Stimulated activated effector memory CD8-positive, alpha-beta T cell treated with anti-CD3 and anti-CD28 coated beads, Interleukin-12 subunit alpha, Interleukin-12 subunit beta, amount 100 ng/mL, for 72 hours (primary cell): ENCODE measurements at regions not wholly inside any gene's neighbourhood (a gene's known extent, or its start where the extent isn't known, plus 50 kb on each side); places are given as distances from the start of the nearest gene placed in this dataset.
A peak's percentile ranks its signal among the peaks of the same experiment; 100 is the strongest.
"Not testable (repeated sequence)": the region's sequence is repeated elsewhere in the genome, so short reads cannot be mapped to it uniquely, and the experiment has no call there.

Experiments
- ATAC-seq: fragments of 150-1000 bp; cut with Tn5 transposase; 2 replicates; pipeline ENCODE4 v1.10.0; 2021
- DNase-seq, 2 donors: peaks; one replicate each; pipeline ENCODE4 v3.0.0; 2021 to 2022; ENCODE audit warnings: low spot score in 2 of 2
- H3K27ac Mint-ChIP-seq: one replicate; pipeline ENCODE4 v1.8.0; 2022; ENCODE audit warnings: mild to moderate bottlenecking, mixed read lengths
- H3K36me3 Mint-ChIP-seq: one replicate; pipeline ENCODE4 v1.8.0; 2022; ENCODE audit warnings: mild to moderate bottlenecking, mixed read lengths
- H3K4me1 Mint-ChIP-seq: one replicate; pipeline ENCODE4 v1.8.0; 2022; ENCODE audit warnings: mixed read lengths
- H3K4me3 Mint-ChIP-seq: one replicate; pipeline ENCODE4 v1.8.0; 2022; ENCODE audit warnings: mild to moderate bottlenecking, mixed read lengths
- H3K9me3 Mint-ChIP-seq: one replicate; pipeline ENCODE4 v1.8.0; 2022; ENCODE audit warnings: mixed read lengths

DNA sequence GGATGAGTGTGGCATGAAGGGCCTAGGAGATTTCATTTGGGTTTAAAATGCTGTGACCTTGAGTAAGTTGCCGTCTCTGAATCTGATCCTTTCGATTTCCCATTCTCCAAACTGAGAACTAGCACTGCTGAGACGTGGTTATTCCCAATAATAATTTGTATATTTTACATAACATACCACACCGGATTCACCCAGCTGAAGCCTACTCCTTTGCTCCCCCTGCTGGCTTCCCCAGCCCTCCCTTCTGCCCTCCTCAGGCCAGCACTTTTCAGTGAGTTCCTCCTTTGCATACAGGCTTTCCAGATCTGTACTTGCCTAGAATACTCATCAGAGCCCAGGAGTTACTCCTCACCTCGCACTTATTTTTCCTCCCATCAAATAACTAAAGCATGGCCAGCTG lies 255.1 kb downstream of the OR4F29 start:
- H3K4me1 Mint-ChIP-seq, DNase-seq, H3K27ac Mint-ChIP-seq, H3K4me3 Mint-ChIP-seq, H3K36me3 Mint-ChIP-seq, H3K9me3 Mint-ChIP-seq, ATAC-seq: not testable (repeated sequence)

DNA sequence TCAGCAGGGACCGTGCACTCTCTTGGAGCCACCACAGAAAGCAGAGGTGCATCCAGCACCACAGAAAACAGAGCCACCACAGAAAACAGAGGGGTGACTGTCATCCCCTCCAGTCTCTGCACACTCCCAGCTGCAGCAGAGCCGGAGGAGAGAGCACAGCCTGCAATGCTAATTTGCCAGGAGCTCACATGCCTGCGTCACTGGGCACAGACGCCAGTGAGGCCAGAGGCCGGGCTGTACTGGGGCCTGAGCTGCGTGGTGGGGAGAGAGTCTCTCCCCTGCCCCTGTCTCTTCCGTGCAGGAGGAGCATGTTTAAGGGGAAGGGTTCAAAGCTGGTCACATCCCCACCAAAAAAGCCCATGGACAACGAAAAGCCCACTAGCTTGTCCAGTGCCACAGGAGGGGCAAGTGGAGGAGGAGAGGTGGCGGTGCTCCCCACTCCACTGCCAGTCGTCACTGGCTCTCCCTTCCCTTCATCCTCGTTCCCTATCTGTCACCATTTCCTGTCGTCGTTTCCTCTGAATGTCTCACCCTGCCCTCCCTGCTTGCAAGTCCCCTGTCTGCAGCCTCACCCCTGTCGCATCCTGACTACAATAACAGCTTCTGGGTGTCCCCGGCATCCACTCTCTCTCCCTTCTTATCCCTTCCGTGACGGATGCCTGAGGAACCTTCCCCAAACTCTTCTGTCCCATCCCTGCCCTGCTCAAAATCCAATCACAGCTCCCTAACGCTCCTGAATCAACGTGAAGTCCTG lies 260.0 kb downstream of the OR4F29 start:
- peak in 1 of 2 donors; percentile 44 for DNase-seq
- not testable (repeated sequence) for H3K4me3 Mint-ChIP-seq, ATAC-seq, H3K36me3 Mint-ChIP-seq, H3K4me1 Mint-ChIP-seq, H3K9me3 Mint-ChIP-seq
- peak overlapping the region; percentile 81 for H3K27ac Mint-ChIP-seq

- peak overlapping the region; percentile 81 for H3K27ac Mint-ChIP-seq
- not testable (repeated sequence) for H3K36me3 Mint-ChIP-seq, H3K4me3 Mint-ChIP-seq, H3K4me1 Mint-ChIP-seq, H3K9me3 Mint-ChIP-seq, ATAC-seq
- peak in 1 of 2 donors; percentile 29 for DNase-seq
Observed at GRCh38 chr1:190678-191077, 260.8 kb downstream of the OR4F29 start.

DNA sequence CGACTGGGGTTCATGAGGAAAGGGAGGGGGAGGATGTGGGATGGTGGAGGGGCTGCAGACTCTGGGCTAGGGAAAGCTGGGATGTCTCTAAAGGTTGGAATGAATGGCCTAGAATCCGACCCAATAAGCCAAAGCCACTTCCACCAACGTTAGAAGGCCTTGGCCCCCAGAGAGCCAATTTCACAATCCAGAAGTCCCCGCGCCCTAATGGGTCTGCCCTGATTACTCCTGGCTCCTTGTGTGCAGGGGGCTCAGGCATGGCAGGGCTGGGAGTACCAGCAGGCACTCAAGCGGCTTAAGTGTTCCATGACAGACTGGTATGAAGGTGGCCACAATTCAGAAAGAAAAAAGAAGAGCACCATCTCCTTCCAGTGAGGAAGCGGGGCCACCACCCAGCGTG lies 261.6 kb downstream of the OR4F29 start:
- DNase-seq, ATAC-seq, H3K36me3 Mint-ChIP-seq, H3K4me3 Mint-ChIP-seq, H3K9me3 Mint-ChIP-seq, H3K27ac Mint-ChIP-seq, H3K4me1 Mint-ChIP-seq: not testable (repeated sequence)

DNA sequence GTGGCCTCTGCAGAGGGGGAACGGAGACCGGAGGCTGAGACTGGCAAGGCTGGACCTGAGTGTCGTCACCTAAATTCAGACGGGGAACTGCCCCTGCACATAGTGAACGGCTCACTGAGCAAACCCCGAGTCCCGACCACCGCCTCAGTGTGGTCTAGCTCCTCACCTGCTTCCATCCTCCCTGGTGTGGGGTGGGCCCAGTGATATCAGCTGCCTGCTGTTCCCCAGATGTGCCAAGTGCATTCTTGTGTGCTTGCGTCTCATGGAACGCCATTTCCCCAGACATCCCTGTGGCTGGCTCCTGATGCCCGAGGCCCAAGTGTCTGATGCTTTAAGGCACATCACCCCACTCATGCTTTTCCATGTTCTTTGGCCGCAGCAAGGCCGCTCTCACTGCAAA lies 262.2 kb downstream of the OR4F29 start:
- H3K9me3 Mint-ChIP-seq, DNase-seq, H3K4me3 Mint-ChIP-seq, H3K4me1 Mint-ChIP-seq, H3K36me3 Mint-ChIP-seq, ATAC-seq, H3K27ac Mint-ChIP-seq: not testable (repeated sequence)

GRCh38 chr1:187298-187697 lies 264.2 kb downstream of the OR4F29 start:
- H3K36me3 Mint-ChIP-seq, H3K9me3 Mint-ChIP-seq, H3K4me3 Mint-ChIP-seq, H3K4me1 Mint-ChIP-seq, H3K27ac Mint-ChIP-seq, DNase-seq, ATAC-seq: not testable (repeated sequence)

GRCh38 chr1:186691-187131 lies 264.8 kb downstream of the OR4F29 start:
- peak in 1 of 2 donors; percentile 40 for DNase-seq
- H3K9me3 Mint-ChIP-seq, H3K4me3 Mint-ChIP-seq, H3K36me3 Mint-ChIP-seq, H3K27ac Mint-ChIP-seq, ATAC-seq, H3K4me1 Mint-ChIP-seq: not testable (repeated sequence)

DNA sequence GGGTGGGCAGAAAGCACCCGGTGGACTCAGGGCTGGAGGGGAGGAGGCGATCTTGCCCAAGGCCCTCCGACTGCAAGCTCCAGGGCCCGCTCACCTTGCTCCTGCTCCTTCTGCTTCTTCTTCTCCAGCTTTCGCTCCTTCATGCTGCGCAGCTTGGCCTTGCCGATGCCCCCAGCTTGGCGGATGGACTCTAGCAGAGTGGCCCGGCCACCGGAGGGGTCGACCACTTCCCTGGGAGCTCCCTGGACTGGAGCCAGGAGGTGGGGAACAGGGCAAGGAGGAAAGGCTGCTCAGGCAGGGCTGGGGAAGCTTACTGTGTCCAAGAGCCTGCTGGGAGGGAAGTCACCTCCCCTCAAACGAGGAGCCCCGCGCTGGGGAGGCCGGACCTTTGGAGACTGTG lies 265.3 kb downstream of the OR4F29 start:
- H3K36me3 Mint-ChIP-seq, H3K9me3 Mint-ChIP-seq: not testable (repeated sequence)
- peak in 1 of 2 donors; percentile 32 for DNase-seq

GRCh38 chr1:185526-185925 lies 266.0 kb downstream of the OR4F29 start:
- not testable (repeated sequence) for H3K4me1 Mint-ChIP-seq, DNase-seq, ATAC-seq, H3K9me3 Mint-ChIP-seq, H3K36me3 Mint-ChIP-seq, H3K27ac Mint-ChIP-seq, H3K4me3 Mint-ChIP-seq

More for the DNA sequence above, 265.3 kb downstream of the OR4F29 start:
- H3K4me3 Mint-ChIP-seq, H3K4me1 Mint-ChIP-seq, ATAC-seq, H3K27ac Mint-ChIP-seq: not testable (repeated sequence)

GRCh38 chr1:184336-184686 lies 267.2 kb downstream of the OR4F29 start:
- H3K4me1 Mint-ChIP-seq, ATAC-seq, H3K9me3 Mint-ChIP-seq, H3K27ac Mint-ChIP-seq, H3K36me3 Mint-ChIP-seq, H3K4me3 Mint-ChIP-seq: not testable (repeated sequence)
- peak in 1 of 2 donors; percentile 50 for DNase-seq

- not testable (repeated sequence) for H3K9me3 Mint-ChIP-seq, H3K36me3 Mint-ChIP-seq, H3K27ac Mint-ChIP-seq, H3K4me1 Mint-ChIP-seq, H3K4me3 Mint-ChIP-seq, ATAC-seq
- DNase-seq = peak in 1 of 2 donors; percentile 50
Observed at GRCh38 chr1:183620-184335, 267.7 kb downstream of the OR4F29 start.

GRCh38 chr1:183081-183480 lies 268.4 kb downstream of the OR4F29 start:
- not testable (repeated sequence) for H3K27ac Mint-ChIP-seq, H3K9me3 Mint-ChIP-seq, H3K4me1 Mint-ChIP-seq, ATAC-seq, H3K36me3 Mint-ChIP-seq, H3K4me3 Mint-ChIP-seq
- DNase-seq = peak in 1 of 2 donors; percentile 48

DNA sequence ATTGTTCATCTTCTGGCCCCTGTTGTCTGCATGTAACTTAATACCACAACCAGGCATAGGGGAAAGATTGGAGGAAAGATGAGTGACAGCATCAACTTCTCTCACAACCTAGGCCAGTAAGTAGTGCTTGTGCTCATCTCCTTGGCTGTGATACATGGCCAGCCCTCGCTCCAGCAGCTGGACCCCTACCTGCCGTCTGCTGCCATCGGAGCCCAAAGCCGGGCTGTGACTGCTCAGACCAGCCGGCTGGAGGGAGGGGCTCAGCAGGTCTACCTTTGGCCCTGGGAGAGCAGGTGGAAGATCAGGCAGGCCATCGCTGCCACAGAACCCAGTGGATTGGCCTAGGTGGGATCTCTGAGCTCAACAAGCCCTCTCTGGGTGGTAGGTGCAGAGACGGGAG lies 268.8 kb downstream of the OR4F29 start:
- not testable (repeated sequence) for DNase-seq, H3K4me1 Mint-ChIP-seq, H3K27ac Mint-ChIP-seq, H3K36me3 Mint-ChIP-seq, H3K9me3 Mint-ChIP-seq, H3K4me3 Mint-ChIP-seq, ATAC-seq

- not testable (repeated sequence) for H3K27ac Mint-ChIP-seq, H3K4me3 Mint-ChIP-seq, ATAC-seq, H3K4me1 Mint-ChIP-seq, H3K9me3 Mint-ChIP-seq, H3K36me3 Mint-ChIP-seq
- DNase-seq = peak; percentile 21 to 64
Observed at GRCh38 chr1:181247-182216, 269.9 kb downstream of the OR4F29 start.

DNA sequence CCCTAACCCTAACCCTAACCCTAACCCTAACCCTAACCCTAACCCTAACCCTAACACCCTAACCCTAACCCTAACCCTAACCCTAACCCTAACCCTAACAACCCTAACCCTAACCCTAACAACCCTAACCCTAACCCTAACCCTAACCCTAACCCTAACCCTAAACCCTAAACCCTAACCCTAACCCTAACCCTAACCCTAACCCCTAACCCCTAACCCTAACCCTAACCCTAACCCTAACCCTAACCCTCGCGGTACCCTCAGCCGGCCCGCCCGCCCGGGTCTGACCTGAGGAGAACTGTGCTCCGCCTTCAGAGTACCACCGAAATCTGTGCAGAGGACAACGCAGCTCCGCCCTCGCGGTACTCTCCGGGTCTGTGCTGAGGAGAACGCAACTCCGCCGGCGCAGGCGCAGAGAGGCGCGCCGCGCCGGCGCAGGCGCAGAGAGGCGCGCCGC lies 270.7 kb downstream of the OR4F29 start:
- H3K4me3 Mint-ChIP-seq, H3K9me3 Mint-ChIP-seq, H3K36me3 Mint-ChIP-seq, H3K4me1 Mint-ChIP-seq, ATAC-seq, H3K27ac Mint-ChIP-seq: not testable (repeated sequence)
- DNase-seq = peak in 1 of 2 donors; percentile 33
